Peyer's patch (tissue), 4 donors: ENCODE measurements at regions not wholly inside any gene's neighbourhood (a gene's known extent, or its start where the extent isn't known, plus 50 kb on each side); places are given as distances from the start of the nearest gene placed in this dataset.

Source experiments
- CTCF ChIP-seq, 6 experiments: fragments of 450-650 bp in 4 of 6; fragments of 200-600 bp in 2 of 6; sonication (generic) in 1 of 6; IDR thresholded peaks; one replicate each; pipeline ENCODE4 v1.5.1; 2017 to 2019; ENCODE audit warnings: antibody characterized with exemption in 6 of 6, mild to moderate bottlenecking in 3 of 6, moderate library complexity in 1 of 6
- POLR2A ChIP-seq, 2 donors: fragments of 450-650 bp; IDR thresholded peaks; one replicate each; pipeline ENCODE4 v1.5.1; 2017; ENCODE audit warnings: antibody characterized with exemption in 2 of 2, mild to moderate bottlenecking in 2 of 2, moderate library complexity in 2 of 2

DNA sequence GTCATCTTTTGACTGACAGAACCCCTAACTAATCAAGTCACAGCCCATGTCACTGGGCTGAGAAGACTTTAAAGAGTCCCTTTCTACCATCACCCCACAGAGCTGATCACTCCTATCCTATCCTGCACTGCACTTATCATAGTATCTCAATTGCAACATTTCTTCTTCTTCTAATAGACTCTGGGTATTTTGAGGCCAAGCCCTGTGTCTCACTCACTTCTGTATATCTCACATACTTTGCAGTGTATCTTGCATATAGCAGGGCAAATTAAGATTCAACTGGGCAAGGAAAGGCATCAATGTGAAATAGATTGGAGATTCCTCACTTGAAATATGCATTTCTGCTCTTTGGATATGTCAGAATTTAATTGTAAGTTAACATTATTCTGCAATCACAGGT, 531.5 kb upstream of the SLIT2 start:
- no peak for TF ChIP-seq CTCF (IDR thresholded peaks at IDR 0.05)
- no peak for TF ChIP-seq POLR2A (IDR thresholded peaks at IDR 0.05)
